HG03135 (cell line): ENCODE measurements at regions not wholly inside any gene's neighbourhood (a gene's known extent, or its start where the extent isn't known, plus 50 kb on each side); places are given as distances from the start of the nearest gene placed in this dataset.
"Not testable (repeated sequence)": the region's sequence is repeated elsewhere in the genome, so short reads cannot be mapped to it uniquely, and the experiment has no call there.

Experiments
- ATAC-seq: cut with Tn5 transposase; IDR thresholded peaks from one replicate; pipeline ENCODE4 v1.9.1; 2021; ENCODE audit warnings: mild to moderate bottlenecking, moderate library complexity; ENCODE audit not compliant: unreplicated experiment

GRCh38 chr4:29304595-29304994 lies 1415.6 kb upstream of the PCDH7 start:
- no peak for ATAC-seq

GRCh38 chr4:29307256-29307655 lies 1412.9 kb upstream of the PCDH7 start:
- ATAC-seq, result no peak

GRCh38 chr4:29307755-29308154 lies 1412.4 kb upstream of the PCDH7 start:
- no peak for ATAC-seq

- ATAC-seq, result no peak
These were observed 1411.1 kb upstream of the PCDH7 start for GRCh38 chr4:29309050-29309449.

GRCh38 chr4:29310252-29310651 lies 1409.9 kb upstream of the PCDH7 start:
- ATAC-seq, result no peak

- ATAC-seq, result no peak
These were observed 1408.9 kb upstream of the PCDH7 start for GRCh38 chr4:29311247-29311646.

GRCh38 chr4:29319663-29320340 lies 1400.4 kb upstream of the PCDH7 start:
- ATAC-seq, result no peak

GRCh38 chr4:29320947-29321620 lies 1399.1 kb upstream of the PCDH7 start:
- no peak for ATAC-seq

- no peak for ATAC-seq
These were observed 1394.2 kb upstream of the PCDH7 start for GRCh38 chr4:29326004-29326403.

- no peak for ATAC-seq
These were observed 1393.4 kb upstream of the PCDH7 start for GRCh38 chr4:29326816-29327215.

GRCh38 chr4:29336861-29337260 lies 1383.3 kb upstream of the PCDH7 start:
- ATAC-seq, result no peak

- ATAC-seq, result no peak
These were observed 1347.2 kb upstream of the PCDH7 start for GRCh38 chr4:29372971-29373370.

- no peak for ATAC-seq
These were observed 1344.5 kb upstream of the PCDH7 start for GRCh38 chr4:29375716-29376115.

- ATAC-seq, result not testable (repeated sequence)
These were observed 1341.9 kb upstream of the PCDH7 start for GRCh38 chr4:29378237-29378636.

- no peak for ATAC-seq
These were observed 1329.2 kb upstream of the PCDH7 start for GRCh38 chr4:29390921-29391320.

- ATAC-seq, result no peak
These were observed 1315.1 kb upstream of the PCDH7 start for GRCh38 chr4:29405116-29405515.

GRCh38 chr4:29415771-29416170 lies 1304.4 kb upstream of the PCDH7 start:
- no peak for ATAC-seq

- no peak for ATAC-seq
These were observed 1296.1 kb upstream of the PCDH7 start for GRCh38 chr4:29423836-29424721.

- no peak for ATAC-seq
These were observed 1266.8 kb upstream of the PCDH7 start for GRCh38 chr4:29453303-29453820.

GRCh38 chr4:29459926-29460325 lies 1260.2 kb upstream of the PCDH7 start:
- ATAC-seq, result no peak

GRCh38 chr4:29467044-29467717 lies 1253.0 kb upstream of the PCDH7 start:
- no peak for ATAC-seq
